Neural cell (in vitro differentiated cells): ENCODE measurements at regions not wholly inside any gene's neighbourhood (a gene's known extent, or its start where the extent isn't known, plus 50 kb on each side); places are given as distances from the start of the nearest gene placed in this dataset.

Experiments
- EP300 ChIP-seq: fragments of 450-650 bp; conservative IDR thresholded peaks from 2 replicates; pipeline ENCODE4 v1.6.1; 2014; ENCODE audit warnings: antibody characterized with exemption, mild to moderate bottlenecking, moderate library complexity; ENCODE audit not compliant: poor library complexity, severe bottlenecking
- EZH2 ChIP-seq: fragments of 200-600, 300-800 bp; shearing (Covaris generic), sonication (generic); IDR thresholded peaks from 2 replicates; pipeline ENCODE4 v1.6.1; 2014; ENCODE audit warnings: antibody characterized with exemption, low read length, borderline replicate concordance, mild to moderate bottlenecking; ENCODE audit not compliant: insufficient read depth, poor library complexity, severe bottlenecking
- MXI1 ChIP-seq: fragments of 450-650 bp; conservative IDR thresholded peaks from 2 replicates; pipeline ENCODE4 v1.6.1; 2014; ENCODE audit warnings: antibody characterized with exemption, mild to moderate bottlenecking; ENCODE audit not compliant: poor library complexity, severe bottlenecking
- POLR2AphosphoS5 ChIP-seq: IDR thresholded peaks from 2 replicates; pipeline ENCODE4 v1.6.1; 2012
- RAD21 ChIP-seq: fragments of 450-650 bp; conservative IDR thresholded peaks from 2 replicates; pipeline ENCODE4 v1.6.1; 2014; ENCODE audit warnings: antibody characterized with exemption, mild to moderate bottlenecking, moderate library complexity
- TAF1 ChIP-seq: IDR thresholded peaks from 2 replicates; pipeline ENCODE4 v1.6.1; 2012; ENCODE audit warnings: low read depth
- TF ChIP-seq, protein P1 (sequence below): fragments of 450-650 bp; IDR thresholded peaks from 2 replicates; pipeline ENCODE4 v1.5.1; 2014; ENCODE audit warnings: antibody characterized with exemption, mild to moderate bottlenecking, moderate library complexity; ENCODE audit not compliant: poor library complexity, severe bottlenecking
- TF ChIP-seq, protein P2 (sequence below): IDR thresholded peaks from 2 replicates; pipeline ENCODE4 v1.6.1; 2012; ENCODE audit warnings: borderline replicate concordance

DNA sequence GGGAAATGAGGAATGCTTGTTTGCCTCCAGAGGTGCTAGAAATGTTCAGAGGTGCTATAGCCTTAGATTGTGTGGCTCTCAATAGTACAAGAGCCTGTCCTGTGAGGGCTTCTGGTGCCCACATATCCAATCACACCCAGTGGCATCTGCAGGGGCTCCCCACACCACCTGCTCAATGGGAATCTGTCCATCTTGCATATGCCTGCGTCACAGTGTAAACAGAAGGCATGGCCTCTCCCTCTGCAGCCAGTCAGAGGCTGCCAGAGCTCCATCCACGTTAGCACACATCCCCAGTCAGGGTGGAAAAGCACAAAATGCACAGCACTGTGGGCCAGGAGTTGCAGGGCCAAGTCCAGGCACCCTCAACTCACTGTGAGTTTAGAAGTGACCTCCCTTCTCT, 113.6 kb upstream of the GRIK3 start:
- TF ChIP-seq, protein P1, sequence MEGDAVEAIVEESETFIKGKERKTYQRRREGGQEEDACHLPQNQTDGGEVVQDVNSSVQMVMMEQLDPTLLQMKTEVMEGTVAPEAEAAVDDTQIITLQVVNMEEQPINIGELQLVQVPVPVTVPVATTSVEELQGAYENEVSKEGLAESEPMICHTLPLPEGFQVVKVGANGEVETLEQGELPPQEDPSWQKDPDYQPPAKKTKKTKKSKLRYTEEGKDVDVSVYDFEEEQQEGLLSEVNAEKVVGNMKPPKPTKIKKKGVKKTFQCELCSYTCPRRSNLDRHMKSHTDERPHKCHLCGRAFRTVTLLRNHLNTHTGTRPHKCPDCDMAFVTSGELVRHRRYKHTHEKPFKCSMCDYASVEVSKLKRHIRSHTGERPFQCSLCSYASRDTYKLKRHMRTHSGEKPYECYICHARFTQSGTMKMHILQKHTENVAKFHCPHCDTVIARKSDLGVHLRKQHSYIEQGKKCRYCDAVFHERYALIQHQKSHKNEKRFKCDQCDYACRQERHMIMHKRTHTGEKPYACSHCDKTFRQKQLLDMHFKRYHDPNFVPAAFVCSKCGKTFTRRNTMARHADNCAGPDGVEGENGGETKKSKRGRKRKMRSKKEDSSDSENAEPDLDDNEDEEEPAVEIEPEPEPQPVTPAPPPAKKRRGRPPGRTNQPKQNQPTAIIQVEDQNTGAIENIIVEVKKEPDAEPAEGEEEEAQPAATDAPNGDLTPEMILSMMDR, result no peak
- TF ChIP-seq EZH2 (no peak), POLR2AphosphoS5 (no peak), RAD21 (no peak), TAF1 (no peak), MXI1 (no peak), EP300 (no peak)
- TF ChIP-seq, protein P2, sequence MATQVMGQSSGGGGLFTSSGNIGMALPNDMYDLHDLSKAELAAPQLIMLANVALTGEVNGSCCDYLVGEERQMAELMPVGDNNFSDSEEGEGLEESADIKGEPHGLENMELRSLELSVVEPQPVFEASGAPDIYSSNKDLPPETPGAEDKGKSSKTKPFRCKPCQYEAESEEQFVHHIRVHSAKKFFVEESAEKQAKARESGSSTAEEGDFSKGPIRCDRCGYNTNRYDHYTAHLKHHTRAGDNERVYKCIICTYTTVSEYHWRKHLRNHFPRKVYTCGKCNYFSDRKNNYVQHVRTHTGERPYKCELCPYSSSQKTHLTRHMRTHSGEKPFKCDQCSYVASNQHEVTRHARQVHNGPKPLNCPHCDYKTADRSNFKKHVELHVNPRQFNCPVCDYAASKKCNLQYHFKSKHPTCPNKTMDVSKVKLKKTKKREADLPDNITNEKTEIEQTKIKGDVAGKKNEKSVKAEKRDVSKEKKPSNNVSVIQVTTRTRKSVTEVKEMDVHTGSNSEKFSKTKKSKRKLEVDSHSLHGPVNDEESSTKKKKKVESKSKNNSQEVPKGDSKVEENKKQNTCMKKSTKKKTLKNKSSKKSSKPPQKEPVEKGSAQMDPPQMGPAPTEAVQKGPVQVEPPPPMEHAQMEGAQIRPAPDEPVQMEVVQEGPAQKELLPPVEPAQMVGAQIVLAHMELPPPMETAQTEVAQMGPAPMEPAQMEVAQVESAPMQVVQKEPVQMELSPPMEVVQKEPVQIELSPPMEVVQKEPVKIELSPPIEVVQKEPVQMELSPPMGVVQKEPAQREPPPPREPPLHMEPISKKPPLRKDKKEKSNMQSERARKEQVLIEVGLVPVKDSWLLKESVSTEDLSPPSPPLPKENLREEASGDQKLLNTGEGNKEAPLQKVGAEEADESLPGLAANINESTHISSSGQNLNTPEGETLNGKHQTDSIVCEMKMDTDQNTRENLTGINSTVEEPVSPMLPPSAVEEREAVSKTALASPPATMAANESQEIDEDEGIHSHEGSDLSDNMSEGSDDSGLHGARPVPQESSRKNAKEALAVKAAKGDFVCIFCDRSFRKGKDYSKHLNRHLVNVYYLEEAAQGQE, result no peak
